Fibroblast of lung (primary cell): ENCODE measurements at regions not wholly inside any gene's neighbourhood (a gene's known extent, or its start where the extent isn't known, plus 50 kb on each side); places are given as distances from the start of the nearest gene placed in this dataset.

Experiments
- EZH2 ChIP-seq: IDR thresholded peaks from 2 replicates; pipeline ENCODE4 v1.5.1; 2012; ENCODE audit warnings: low read length, control low read depth, mild to moderate bottlenecking; ENCODE audit errors: missing control alignments
- TF ChIP-seq, protein P1 (sequence below), 2 donors: IDR thresholded peaks in 1 of 2; conservative IDR thresholded peaks in 1 of 2; 1 replicate in 1 of 2; 2 replicates in 1 of 2; pipeline ENCODE4 v1.5.1; 2011 to 2012; ENCODE audit warnings: low read length in 2 of 2, control low read depth in 1 of 2, inconsistent platforms in 1 of 2, low read depth in 1 of 2, mild to moderate bottlenecking in 1 of 2

DNA sequence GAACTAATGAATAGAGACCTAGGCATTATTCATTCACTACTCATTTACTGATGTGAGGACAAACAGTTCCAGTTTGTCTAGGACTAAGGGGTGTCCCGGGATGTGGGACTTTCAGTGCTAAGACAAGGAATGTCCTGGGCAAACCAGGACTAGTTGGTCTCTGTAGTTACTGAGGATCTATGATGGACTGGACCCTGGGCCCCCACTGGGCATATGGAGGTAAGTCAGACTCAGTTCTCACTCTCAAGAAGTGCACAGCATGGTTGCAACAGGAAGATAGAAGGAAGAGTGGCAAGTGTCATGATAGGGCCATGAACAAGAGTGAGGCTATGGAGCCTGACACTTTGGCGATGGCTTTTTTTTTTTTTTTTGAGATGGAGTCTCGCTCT, 128.2 kb downstream of the MYCN start:
- TF ChIP-seq, protein P1, sequence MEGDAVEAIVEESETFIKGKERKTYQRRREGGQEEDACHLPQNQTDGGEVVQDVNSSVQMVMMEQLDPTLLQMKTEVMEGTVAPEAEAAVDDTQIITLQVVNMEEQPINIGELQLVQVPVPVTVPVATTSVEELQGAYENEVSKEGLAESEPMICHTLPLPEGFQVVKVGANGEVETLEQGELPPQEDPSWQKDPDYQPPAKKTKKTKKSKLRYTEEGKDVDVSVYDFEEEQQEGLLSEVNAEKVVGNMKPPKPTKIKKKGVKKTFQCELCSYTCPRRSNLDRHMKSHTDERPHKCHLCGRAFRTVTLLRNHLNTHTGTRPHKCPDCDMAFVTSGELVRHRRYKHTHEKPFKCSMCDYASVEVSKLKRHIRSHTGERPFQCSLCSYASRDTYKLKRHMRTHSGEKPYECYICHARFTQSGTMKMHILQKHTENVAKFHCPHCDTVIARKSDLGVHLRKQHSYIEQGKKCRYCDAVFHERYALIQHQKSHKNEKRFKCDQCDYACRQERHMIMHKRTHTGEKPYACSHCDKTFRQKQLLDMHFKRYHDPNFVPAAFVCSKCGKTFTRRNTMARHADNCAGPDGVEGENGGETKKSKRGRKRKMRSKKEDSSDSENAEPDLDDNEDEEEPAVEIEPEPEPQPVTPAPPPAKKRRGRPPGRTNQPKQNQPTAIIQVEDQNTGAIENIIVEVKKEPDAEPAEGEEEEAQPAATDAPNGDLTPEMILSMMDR (conservative IDR thresholded peaks at IDR 0.05 in 1 of 2, IDR thresholded peaks at IDR 0.05 in 1 of 2; ENCODE audit: low read depth in 1 of 2, low read length in 2 of 2): no peak
- no peak for TF ChIP-seq EZH2
